ENCODE measurements at regions not wholly inside any gene's neighbourhood (a gene's known extent, or its start where the extent isn't known, plus 50 kb on each side); places are given as distances from the start of the nearest gene placed in this dataset.

DNA sequence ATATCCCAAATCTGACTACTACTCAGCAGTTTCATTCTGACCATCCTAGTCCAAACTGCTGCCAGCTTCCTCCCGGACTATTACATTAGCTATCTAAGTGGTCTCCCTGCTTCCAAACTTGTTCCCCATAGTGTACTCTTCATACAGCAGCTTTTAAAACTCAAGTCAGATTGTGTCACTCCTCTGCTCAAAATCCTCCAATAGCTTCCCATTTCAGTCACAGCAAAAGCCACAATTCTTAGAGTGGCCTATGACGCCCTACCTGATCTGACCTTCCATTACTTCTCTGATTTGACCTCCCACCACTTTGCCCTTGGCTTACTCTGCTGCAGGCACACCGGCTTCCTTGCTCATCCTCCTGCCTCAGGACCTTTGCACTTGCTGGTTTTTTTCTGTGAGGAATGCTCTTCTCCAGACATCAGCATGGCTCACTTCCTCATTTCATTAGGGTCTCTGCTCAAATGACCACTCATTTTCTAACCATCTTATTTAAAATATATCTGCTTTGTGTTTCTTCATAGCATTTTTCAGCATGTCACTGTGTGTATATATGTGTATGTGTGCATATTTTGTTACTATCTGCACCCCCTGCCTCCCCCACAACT is 111.1 kb upstream of the DTNBP1 start:
- no peak for TF ChIP-seq SIN3A (IDR thresholded peaks at IDR 0.05; ENCODE audit: borderline replicate concordance, insufficient read depth, low read depth, low read length)
- no peak for TF ChIP-seq TCF7L2 (IDR thresholded peaks at IDR 0.05; ENCODE audit: low read depth, low read length)
- TF ChIP-seq POLR2AphosphoS5 (IDR thresholded peaks at IDR 0.05; ENCODE audit: low read depth, low read length), result no peak
- TF ChIP-seq, protein P1, sequence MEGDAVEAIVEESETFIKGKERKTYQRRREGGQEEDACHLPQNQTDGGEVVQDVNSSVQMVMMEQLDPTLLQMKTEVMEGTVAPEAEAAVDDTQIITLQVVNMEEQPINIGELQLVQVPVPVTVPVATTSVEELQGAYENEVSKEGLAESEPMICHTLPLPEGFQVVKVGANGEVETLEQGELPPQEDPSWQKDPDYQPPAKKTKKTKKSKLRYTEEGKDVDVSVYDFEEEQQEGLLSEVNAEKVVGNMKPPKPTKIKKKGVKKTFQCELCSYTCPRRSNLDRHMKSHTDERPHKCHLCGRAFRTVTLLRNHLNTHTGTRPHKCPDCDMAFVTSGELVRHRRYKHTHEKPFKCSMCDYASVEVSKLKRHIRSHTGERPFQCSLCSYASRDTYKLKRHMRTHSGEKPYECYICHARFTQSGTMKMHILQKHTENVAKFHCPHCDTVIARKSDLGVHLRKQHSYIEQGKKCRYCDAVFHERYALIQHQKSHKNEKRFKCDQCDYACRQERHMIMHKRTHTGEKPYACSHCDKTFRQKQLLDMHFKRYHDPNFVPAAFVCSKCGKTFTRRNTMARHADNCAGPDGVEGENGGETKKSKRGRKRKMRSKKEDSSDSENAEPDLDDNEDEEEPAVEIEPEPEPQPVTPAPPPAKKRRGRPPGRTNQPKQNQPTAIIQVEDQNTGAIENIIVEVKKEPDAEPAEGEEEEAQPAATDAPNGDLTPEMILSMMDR (IDR thresholded peaks at IDR 0.05), result no peak
- TF ChIP-seq, protein P2, sequence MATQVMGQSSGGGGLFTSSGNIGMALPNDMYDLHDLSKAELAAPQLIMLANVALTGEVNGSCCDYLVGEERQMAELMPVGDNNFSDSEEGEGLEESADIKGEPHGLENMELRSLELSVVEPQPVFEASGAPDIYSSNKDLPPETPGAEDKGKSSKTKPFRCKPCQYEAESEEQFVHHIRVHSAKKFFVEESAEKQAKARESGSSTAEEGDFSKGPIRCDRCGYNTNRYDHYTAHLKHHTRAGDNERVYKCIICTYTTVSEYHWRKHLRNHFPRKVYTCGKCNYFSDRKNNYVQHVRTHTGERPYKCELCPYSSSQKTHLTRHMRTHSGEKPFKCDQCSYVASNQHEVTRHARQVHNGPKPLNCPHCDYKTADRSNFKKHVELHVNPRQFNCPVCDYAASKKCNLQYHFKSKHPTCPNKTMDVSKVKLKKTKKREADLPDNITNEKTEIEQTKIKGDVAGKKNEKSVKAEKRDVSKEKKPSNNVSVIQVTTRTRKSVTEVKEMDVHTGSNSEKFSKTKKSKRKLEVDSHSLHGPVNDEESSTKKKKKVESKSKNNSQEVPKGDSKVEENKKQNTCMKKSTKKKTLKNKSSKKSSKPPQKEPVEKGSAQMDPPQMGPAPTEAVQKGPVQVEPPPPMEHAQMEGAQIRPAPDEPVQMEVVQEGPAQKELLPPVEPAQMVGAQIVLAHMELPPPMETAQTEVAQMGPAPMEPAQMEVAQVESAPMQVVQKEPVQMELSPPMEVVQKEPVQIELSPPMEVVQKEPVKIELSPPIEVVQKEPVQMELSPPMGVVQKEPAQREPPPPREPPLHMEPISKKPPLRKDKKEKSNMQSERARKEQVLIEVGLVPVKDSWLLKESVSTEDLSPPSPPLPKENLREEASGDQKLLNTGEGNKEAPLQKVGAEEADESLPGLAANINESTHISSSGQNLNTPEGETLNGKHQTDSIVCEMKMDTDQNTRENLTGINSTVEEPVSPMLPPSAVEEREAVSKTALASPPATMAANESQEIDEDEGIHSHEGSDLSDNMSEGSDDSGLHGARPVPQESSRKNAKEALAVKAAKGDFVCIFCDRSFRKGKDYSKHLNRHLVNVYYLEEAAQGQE (IDR thresholded peaks at IDR 0.05; ENCODE audit: insufficient read depth in 1 of 2, low read depth in 2 of 2, low read length in 1 of 2), result no peak
- DNase-seq (ENCODE audit: low read depth, low spot score) (no peak), ATAC-seq (no peak)
- in situ Hi-C loops (cut with HindIII; ENCODE audit: low pct_unique_long_range_greater_than_20kb, low sequenced_read_pairs), result no loop called here
- no peaks in the 10 kb centered on the region for H3K36me3 ChIP-seq (ENCODE audit: control insufficient read depth, insufficient read depth, low read length)
- intact Hi-C loops (cut with micrococcal nuclease; ENCODE audit: unreplicated experiment), result no loop called here
- BruUV-seq (replicated peaks), result no TSS peak
- ChIA-PET CTCF (no interaction called here), POLR2A (no interaction called here)
- H3K27ac ChIP-seq (ENCODE audit: low read length), result no peak overlapping the region
- no peaks in the 10 kb centered on the region for H3K9me3 ChIP-seq (ENCODE audit: control insufficient read depth, insufficient read depth, low read depth, low read length)
- H3K27me3 ChIP-seq (ENCODE audit: control insufficient read depth, insufficient read depth, low read length), result peaks cover 7% of the 10 kb centered on the region
- no peak overlapping the region for H3K4me3 ChIP-seq (ENCODE audit: low read depth in 2 of 2, low read length in 2 of 2)
- H3K4me1 ChIP-seq (ENCODE audit: control insufficient read depth, insufficient read depth, low read length), result no peaks in the 10 kb centered on the region

DNA sequence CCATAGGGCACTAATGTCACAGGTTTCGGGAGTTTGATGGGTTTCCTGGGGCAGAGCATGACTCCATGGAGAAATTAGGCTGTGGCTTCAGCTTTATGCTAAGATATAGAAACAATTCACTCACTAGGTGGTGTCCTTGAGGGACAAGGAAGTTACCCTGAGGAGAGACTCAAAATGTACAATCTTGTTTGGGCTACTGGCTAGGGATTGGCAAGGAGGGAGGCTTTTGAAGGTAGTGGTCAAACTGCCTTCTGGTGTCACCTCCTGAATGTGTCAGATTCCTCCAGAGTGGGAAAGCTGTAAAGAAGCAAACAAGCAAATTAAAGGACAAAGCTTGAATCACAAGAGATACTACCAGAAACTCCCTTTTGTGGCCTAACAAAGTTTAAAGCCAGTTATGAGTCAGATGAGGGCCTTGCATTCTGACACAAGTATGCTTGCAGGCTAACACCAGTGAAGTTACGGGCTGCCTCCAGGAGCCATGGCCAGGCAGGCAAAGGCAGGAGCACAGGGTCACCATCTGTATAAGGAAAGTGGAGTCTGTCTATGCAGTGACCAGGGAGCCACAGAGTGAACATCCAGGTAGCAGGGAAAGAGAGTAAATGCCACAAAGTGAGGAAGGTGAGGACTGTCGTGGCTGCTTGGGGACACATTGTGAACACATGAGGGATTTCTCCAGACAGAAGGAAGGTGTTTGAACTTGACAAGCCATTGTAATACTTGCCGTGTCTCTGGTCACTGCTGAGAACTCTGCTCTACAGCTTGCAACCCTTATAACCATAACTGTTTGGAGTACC is 107.7 kb upstream of the DTNBP1 start:
- ATAC-seq, result no peak
- intact Hi-C loops (cut with micrococcal nuclease; ENCODE audit: unreplicated experiment), result no loop called here
- ChIA-PET CTCF (no interaction called here), POLR2A (no interaction called here)
- Histone ChIP-seq H3K27ac (ENCODE audit: low read length) (no peak overlapping the region), H3K4me3 (ENCODE audit: low read depth in 2 of 2, low read length in 2 of 2) (no peak overlapping the region), H3K4me1 (ENCODE audit: control insufficient read depth, insufficient read depth, low read length) (no peaks in the 10 kb centered on the region), H3K27me3 (ENCODE audit: control insufficient read depth, insufficient read depth, low read length) (peaks cover 4% of the 10 kb centered on the region), H3K36me3 (ENCODE audit: control insufficient read depth, insufficient read depth, low read length) (no peaks in the 10 kb centered on the region), H3K9me3 (ENCODE audit: control insufficient read depth, insufficient read depth, low read depth, low read length) (no peaks in the 10 kb centered on the region)
- in situ Hi-C loops (cut with HindIII; ENCODE audit: low pct_unique_long_range_greater_than_20kb, low sequenced_read_pairs), result no loop called here
- no TSS peak for BruUV-seq (replicated peaks)
- DNase-seq (ENCODE audit: low read depth, low spot score), result no peak
- TF ChIP-seq, protein P2 (IDR thresholded peaks at IDR 0.05; ENCODE audit: insufficient read depth in 1 of 2, low read depth in 2 of 2, low read length in 1 of 2), result no peak
- TF ChIP-seq POLR2AphosphoS5 (IDR thresholded peaks at IDR 0.05; ENCODE audit: low read depth, low read length) (no peak), SIN3A (IDR thresholded peaks at IDR 0.05; ENCODE audit: borderline replicate concordance, insufficient read depth, low read depth, low read length) (no peak), TCF7L2 (IDR thresholded peaks at IDR 0.05; ENCODE audit: low read depth, low read length) (no peak)
- TF ChIP-seq, protein P1 (IDR thresholded peaks at IDR 0.05), result no peak

Measured in Panc1 (cell line).